HAP-1 (cell line): ENCODE measurements at regions not wholly inside any gene's neighbourhood (a gene's known extent, or its start where the extent isn't known, plus 50 kb on each side); places are given as distances from the start of the nearest gene placed in this dataset.
"Not testable (repeated sequence)": the region's sequence is repeated elsewhere in the genome, so short reads cannot be mapped to it uniquely, and the experiment has no call there.

Experiments
- DNase-seq, 2 experiments: peaks; one replicate each; pipeline ENCODE4 v3.0.0-alpha.2; 2016 to 2020; ENCODE audit warnings: low spot score in 2 of 2
- H3K27me3 ChIP-seq: fragments of 250-450 bp; sonication (Bioruptor Pico); 2 replicates; pipeline ENCODE4 v1.5.1; 2020; ENCODE audit warnings: low read depth, mild to moderate bottlenecking, moderate library complexity
- H3K36me3 ChIP-seq: fragments of 250-450 bp; sonication (Bioruptor Pico); replicated peaks from 2 replicates; pipeline ENCODE4 v1.5.1; 2020; ENCODE audit warnings: mild to moderate bottlenecking
- H3K4me1 ChIP-seq: fragments of 250-450 bp; sonication (Bioruptor Pico); 2 replicates; pipeline ENCODE4 v1.5.1; 2020; ENCODE audit warnings: mild to moderate bottlenecking
- H3K4me3 ChIP-seq: fragments of 250-450 bp; sonication (Bioruptor Pico); 2 replicates; pipeline ENCODE4 v1.5.1; 2020; ENCODE audit warnings: mild to moderate bottlenecking, moderate library complexity
- H3K9me3 ChIP-seq: fragments of 250-450 bp; sonication (Bioruptor Pico); 2 replicates; pipeline ENCODE4 v1.5.1; 2020; ENCODE audit warnings: mild to moderate bottlenecking, moderate library complexity
- in situ Hi-C: fragments of 300-500 bp; cut with MboI; formaldehyde crosslinking; loops from 3 replicates; pipeline ENCODE4 v1.14.3; 2020; ENCODE audit warnings: low sequenced_read_pairs, inconsistent platforms, mixed read lengths

- in situ Hi-C loops: no loop called here
- H3K27me3 ChIP-seq: no peaks in the 10 kb centered on the region
Measured at GRCh38 chr2:106267997-106268396, 73.9 kb upstream of the UXS1 start.

GRCh38 chr2:106261871-106262321 is 67.8 kb upstream of the UXS1 start:
- no peak for DNase-seq
- Histone ChIP-seq H3K9me3 (no peaks in the 10 kb centered on the region), H3K4me3 (no peak overlapping the region), H3K36me3 (no peaks in the 10 kb centered on the region), H3K4me1 (no peaks in the 10 kb centered on the region), H3K27me3 (no peaks in the 10 kb centered on the region)
- in situ Hi-C loops: no loop called here

More at GRCh38 chr2:106267997-106268396, 73.9 kb upstream of the UXS1 start:
- no peaks in the 10 kb centered on the region for H3K4me1 ChIP-seq
- no peak for DNase-seq
- no peaks in the 10 kb centered on the region for H3K9me3 ChIP-seq
- H3K36me3 ChIP-seq: no peaks in the 10 kb centered on the region
- no peak overlapping the region for H3K4me3 ChIP-seq

- H3K4me3 ChIP-seq, H3K36me3 ChIP-seq, DNase-seq, H3K4me1 ChIP-seq, in situ Hi-C loops, H3K27me3 ChIP-seq, H3K9me3 ChIP-seq: not testable (repeated sequence)
Measured at GRCh38 chr2:106258859-106259258, 64.8 kb upstream of the UXS1 start.

DNA sequence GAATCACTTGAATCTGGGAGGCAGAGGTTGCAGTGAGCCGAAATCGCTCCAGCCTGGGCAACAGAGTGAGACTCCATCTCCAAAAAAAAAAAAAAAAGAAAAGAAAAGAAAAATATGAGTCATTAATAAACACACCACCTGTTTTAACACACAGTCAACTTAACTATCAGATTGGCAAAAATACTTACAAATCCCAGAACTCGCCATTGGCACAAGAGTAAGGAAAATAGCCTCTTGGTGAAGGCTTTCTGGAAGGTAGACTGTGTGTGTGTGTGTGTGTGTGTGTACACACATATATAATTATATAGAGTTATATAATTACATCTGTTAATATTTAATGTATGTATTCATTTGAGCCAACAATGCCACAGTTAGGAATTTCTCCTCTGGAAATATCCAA is 63.7 kb upstream of the UXS1 start:
- Histone ChIP-seq H3K27me3 (no peaks in the 10 kb centered on the region), H3K9me3 (no peaks in the 10 kb centered on the region), H3K36me3 (no peaks in the 10 kb centered on the region), H3K4me3 (no peak overlapping the region), H3K4me1 (no peaks in the 10 kb centered on the region)
- DNase-seq: no peak
- in situ Hi-C loops: no loop called here

DNA sequence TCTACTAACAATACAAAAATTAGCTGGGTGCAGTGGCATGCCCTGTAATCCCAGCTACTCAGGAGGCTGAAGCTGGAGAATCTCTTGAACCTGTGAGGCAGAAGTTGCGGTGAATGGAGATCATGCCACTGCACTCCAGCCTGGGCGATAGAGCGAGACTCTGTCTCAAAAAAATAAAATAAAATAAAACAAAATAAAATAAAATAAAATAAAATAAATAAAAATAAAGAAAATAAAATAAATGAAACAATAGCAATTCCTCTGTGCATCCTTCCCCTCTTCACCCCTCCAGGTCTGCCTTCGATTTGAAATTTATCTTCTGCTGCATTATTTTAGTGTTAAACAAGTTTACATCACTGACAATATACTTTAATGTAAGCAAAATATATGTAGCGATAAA is 63.0 kb upstream of the UXS1 start:
- no peaks in the 10 kb centered on the region for H3K36me3 ChIP-seq
- H3K4me1 ChIP-seq: no peaks in the 10 kb centered on the region
- no peak for DNase-seq
- in situ Hi-C loops: no loop called here
- H3K27me3 ChIP-seq: no peaks in the 10 kb centered on the region
- no peak overlapping the region for H3K4me3 ChIP-seq
- no peaks in the 10 kb centered on the region for H3K9me3 ChIP-seq

GRCh38 chr2:106249157-106249828 is 55.2 kb upstream of the UXS1 start:
- H3K9me3 ChIP-seq, H3K4me3 ChIP-seq, H3K27me3 ChIP-seq, H3K36me3 ChIP-seq, in situ Hi-C loops, H3K4me1 ChIP-seq, DNase-seq: not testable (repeated sequence)

GRCh38 chr2:106248548-106249151 is 54.5 kb upstream of the UXS1 start:
- in situ Hi-C loops, H3K27me3 ChIP-seq, H3K4me3 ChIP-seq, H3K9me3 ChIP-seq, H3K36me3 ChIP-seq, H3K4me1 ChIP-seq: not testable (repeated sequence)
- peak in 1 of 2 experiments; percentile 23 for DNase-seq
